ENCODE measurements at regions not wholly inside any gene's neighbourhood (a gene's known extent, or its start where the extent isn't known, plus 50 kb on each side); places are given as distances from the start of the nearest gene placed in this dataset.
"Not testable (repeated sequence)": the region's sequence is repeated elsewhere in the genome, so short reads cannot be mapped to it uniquely, and the experiment has no call there.

- no peak for DNase-seq (ENCODE audit: low read depth)
Observed at GRCh38 chr4:66602622-66603021, 932.3 kb upstream of the EPHA5 start.

GRCh38 chr4:66591968-66592367 is 921.7 kb upstream of the EPHA5 start:
- DNase-seq (ENCODE audit: low read depth) = no peak

GRCh38 chr4:66590488-66591215 is 920.4 kb upstream of the EPHA5 start:
- peak; percentile 83 for DNase-seq (ENCODE audit: low read depth)

GRCh38 chr4:66589183-66589582 is 918.9 kb upstream of the EPHA5 start:
- no peak for DNase-seq (ENCODE audit: low read depth)

DNA sequence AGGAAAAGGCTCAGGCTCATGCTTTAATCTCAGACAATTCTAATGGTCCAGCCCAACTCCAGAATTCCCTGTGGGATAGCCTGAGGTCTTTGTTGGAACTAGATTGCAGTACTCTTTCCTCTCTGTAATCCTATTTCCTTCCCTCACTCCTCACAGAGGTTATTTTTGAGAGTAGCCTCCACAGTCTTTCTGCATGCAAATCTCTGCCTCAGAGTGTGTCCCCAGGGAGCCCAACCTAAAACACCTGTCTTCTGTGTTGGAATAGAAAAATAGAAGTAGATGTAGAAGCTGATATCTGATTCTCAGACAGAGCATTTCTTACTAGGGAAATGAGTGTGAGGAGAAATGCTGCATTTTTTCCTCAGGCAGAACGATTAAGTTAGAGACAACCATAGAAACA is 915.5 kb upstream of the EPHA5 start:
- DNase-seq (ENCODE audit: low read depth) = no peak

- DNase-seq (ENCODE audit: low read depth) = no peak
Observed at GRCh38 chr4:66577922-66578321, 907.6 kb upstream of the EPHA5 start.

- DNase-seq (ENCODE audit: low read depth) = peak; percentile 60
Observed at GRCh38 chr4:66575008-66575696, 904.9 kb upstream of the EPHA5 start.

GRCh38 chr4:66574145-66574978 is 904.1 kb upstream of the EPHA5 start:
- no peak for DNase-seq (ENCODE audit: low read depth)

DNA sequence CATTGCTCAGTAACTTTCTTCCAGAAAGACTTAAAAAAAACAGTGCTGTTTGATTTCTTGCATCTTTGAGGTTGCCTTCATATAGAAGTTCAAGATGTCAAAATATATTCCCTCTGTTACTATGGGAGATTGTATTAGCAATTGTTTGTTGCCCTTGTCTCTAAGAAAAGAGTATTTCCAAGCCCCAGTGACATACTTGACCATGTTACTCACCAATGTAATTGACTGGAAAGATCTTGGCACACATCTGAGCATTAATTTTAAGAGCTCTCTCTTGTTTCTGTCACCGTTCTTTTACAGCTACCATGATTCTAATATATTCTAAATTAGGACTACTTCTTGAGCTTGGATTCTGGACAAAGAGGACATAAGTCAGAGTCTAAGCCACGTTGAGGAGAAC is 902.7 kb upstream of the EPHA5 start:
- DNase-seq (ENCODE audit: low read depth) = peak; percentile 85

DNA sequence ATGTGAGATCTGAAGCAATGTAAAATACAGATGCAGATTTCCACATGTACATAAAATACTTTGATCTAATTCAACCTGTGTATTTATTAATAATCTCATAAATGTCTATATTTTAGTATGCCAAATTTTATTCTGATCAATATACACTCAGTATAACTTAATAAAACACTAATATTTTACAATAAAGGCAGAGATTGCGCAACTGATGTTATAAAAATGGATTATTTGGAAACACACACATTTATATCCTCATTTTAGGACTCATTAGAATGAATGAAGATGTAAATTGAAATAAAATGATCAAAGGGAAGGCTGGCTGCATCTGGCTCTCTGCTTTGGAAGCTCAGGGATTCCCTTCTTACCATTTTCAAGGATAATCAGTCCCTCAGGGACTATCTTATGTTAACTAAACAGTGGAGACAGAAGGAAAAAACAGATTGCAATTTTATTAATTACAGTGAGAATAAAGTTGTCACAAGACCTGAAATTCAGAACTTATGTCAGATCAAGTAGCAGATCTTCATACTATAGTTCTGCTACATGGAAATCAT is 900.9 kb upstream of the EPHA5 start:
- no peak for DNase-seq (ENCODE audit: low read depth)

GRCh38 chr4:66569228-66569627 is 898.9 kb upstream of the EPHA5 start:
- DNase-seq (ENCODE audit: low read depth) = no peak

DNA sequence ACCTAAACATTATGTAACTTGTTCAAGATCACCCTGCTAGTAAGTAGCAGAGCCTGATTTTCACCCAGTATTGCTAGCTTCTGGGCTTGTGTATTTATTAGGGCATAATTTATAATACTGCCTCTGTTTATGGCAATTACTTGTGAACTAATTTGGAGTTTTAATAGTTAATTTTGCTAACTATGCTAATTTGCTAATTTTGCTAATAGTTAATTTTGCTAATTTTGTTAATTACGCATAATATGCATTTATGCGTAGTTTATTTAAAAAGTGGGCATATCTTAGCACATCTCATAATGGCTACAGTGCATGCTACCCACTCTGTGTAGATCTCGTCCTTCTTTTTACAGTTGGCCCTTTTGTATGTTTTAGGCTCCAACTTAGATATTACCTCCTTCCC is 898.1 kb upstream of the EPHA5 start:
- DNase-seq (ENCODE audit: low read depth) = no peak

GRCh38 chr4:66568001-66568400 is 897.7 kb upstream of the EPHA5 start:
- DNase-seq (ENCODE audit: low read depth) = no peak

DNA sequence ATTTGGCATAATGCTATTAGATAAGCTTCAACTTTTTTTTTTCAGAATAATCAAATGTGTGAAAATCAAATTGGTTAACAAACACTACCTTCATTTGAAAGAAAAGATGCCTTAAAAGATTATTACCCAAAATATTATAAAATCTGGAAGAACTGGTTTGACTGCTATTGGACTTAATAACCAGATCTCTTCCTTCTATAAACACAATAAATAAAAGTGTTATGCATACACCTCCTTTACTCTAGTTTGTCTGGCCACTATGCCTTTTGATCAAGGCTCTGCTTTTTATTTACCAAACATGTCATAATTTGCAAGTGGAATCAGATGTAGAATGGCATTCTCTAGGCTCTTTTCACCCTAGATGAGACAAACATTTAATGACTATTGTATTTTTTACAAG is 897.3 kb upstream of the EPHA5 start:
- no peak for DNase-seq (ENCODE audit: low read depth)

DNA sequence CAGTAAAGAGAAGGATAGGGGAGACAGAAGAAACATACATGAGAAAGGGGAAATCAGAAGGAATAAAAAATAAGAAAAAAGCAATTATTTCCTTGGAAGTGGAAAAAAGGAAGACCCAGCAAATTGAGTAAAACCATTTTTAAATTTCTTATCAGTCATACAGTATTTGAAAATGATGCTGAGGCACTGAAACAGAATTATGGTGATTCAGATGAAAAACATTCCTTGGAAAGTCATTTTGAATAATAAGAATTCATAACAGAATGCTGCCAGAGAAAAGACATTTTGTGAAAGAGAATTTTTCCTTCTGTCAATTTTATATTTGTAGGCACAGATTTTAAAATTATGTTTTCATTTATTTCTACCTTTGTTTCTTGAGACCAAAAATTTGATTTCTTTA is 895.5 kb upstream of the EPHA5 start:
- DNase-seq (ENCODE audit: low read depth) = no peak

DNA sequence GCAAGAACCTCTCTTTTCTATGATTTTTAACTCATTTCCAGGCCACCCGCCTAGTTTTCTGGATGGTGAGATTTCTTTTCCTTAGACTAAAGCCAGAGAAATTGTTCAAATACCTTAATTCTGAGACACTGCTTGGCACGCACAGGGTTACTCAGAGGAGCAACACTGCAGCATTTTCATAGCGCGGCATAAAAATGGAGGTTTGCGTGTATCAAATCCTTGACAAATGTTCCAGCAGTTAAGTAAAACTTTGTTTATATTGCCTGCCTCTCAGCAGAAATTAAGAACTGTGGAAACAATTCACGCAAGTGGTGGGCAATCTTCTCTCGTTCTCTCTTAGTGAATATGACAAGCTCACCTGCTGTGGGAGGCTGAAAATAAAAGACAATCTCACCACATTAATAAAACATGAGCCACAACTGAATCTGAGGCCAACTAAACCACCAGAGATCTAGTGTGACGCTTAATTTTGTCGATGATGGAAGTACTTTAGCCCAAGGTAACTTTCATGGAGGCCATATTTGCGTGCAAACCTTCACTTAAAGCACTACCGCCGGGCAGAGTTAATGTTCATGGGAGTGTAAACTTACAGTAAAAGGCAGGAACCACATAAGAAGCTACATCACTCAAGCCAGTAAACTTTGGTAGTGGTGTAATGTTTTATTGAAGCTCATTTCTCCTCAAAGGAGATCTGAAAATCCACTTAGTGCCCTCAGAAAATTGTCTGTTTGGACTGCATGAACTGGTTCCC is 894.8 kb upstream of the EPHA5 start:
- DNase-seq (ENCODE audit: low read depth) = peak; percentile 91

- peak; percentile 83 for DNase-seq (ENCODE audit: low read depth)
Observed at GRCh38 chr4:66562276-66562806, 892.1 kb upstream of the EPHA5 start.

DNA sequence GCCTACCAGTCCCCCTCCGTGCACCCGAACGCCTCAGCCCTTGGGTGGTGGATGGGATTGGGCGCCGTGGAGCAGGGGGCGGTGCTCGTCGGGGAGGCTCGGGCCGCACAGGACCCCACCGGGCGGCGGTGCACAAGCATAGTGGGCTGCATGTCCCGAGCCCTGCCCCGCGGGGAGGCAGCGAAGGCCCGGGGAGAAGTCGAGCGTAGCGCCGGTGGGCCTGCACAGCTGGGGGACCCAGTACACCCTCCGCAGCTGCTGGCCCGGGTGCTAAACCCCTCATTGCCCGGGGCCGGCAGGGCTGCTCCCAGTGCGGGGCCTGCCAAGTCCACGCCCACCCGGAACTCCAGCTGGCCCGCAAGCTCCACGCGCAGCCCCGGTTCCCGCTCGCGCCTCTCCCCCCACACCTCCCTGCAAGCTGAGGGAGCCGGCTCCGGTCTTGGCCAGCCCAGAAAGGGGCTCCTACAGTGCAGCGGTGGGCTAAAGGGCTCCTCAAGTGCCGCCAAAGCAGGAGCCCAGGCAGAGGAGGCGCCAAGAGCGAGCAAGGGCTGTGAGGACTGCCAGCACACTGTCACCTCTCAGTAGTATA is 891.3 kb upstream of the EPHA5 start:
- not testable (repeated sequence) for DNase-seq (ENCODE audit: low read depth)

DNA sequence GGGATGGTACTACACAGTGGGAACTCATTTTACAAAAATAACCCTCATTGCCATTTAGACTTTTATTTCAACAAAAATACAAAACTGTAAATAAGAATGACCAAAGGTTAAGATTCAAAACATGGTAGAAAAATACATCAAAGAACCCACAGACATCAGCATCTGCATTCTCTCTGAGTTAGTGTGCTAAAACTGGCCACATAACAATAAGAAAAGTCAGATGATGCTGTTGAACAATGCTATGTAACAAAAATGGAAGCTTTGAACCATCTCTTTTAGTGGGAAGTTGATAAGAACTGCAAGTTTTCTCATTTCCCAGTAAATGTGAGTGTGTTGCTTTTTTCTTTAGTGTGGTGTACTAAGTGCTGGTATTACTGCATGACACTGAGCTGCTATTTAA is 888.4 kb upstream of the EPHA5 start:
- DNase-seq (ENCODE audit: low read depth) = no peak

DNA sequence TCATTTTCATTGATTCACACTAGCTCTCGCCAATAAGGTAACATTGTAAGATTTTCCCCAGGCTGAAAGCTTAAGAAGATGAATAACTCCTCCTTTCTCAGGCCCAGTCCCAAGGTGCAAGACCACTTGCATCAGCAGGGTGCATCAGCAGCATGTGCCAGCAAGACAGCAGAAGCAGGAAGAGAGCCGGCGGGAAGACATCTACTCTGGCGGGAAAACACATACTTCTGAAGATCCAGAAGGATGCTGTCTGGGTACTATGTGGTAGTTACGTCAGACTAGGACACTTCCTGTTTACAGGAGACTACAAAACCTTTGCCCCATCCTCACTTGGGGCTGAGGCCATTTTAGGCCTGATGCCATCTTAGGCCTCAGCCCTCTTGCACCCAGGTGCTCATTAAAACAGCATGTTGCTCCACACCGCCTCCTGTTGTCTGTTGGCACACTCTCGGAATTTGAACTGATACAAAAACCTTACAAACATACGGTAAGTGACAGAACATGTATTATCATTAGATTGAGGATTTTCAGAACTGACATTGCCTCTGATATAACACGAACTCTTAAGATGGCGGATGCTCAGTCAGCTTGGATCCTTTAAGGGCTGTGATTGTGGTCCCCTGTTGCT is 886.5 kb upstream of the EPHA5 start:
- no peak for DNase-seq (ENCODE audit: low read depth)

GRCh38 chr4:66555301-66555700 is 885.0 kb upstream of the EPHA5 start:
- DNase-seq (ENCODE audit: low read depth) = no peak
